Activated CD8-positive, alpha-beta T cell treated with anti-CD3 and anti-CD28 coated beads, Interleukin-2, amount 10 ng/mL, durations not matched to agents 7 days and 5 days (primary cell): ENCODE measurements at regions not wholly inside any gene's neighbourhood (a gene's known extent, or its start where the extent isn't known, plus 50 kb on each side); places are given as distances from the start of the nearest gene placed in this dataset.

Experiments used
- ATAC-seq: fragments of 150-1000 bp; cut with Tn5 transposase; one replicate; pipeline ENCODE4 v1.10.0; 2021; ENCODE audit warnings: moderate library complexity
- CTCF ChIA-PET: fragments of 350-600 bp; sonication (Branson Sonifier 250); formaldehyde crosslinking; loops from one replicate; lab custom pipeline; 2021; ENCODE audit warnings: antibody characterized with exemption; lab: Charles Lee
- POLR2A ChIA-PET: fragments of 350-600 bp; sonication (Branson Sonifier 250); formaldehyde crosslinking; loops from one replicate; lab custom pipeline; 2021; ENCODE audit warnings: antibody characterized with exemption; lab: Charles Lee
- DNase-seq: peaks from one replicate; pipeline ENCODE4 v3.0.0-alpha.2; 2020
- H3K27ac Mint-ChIP-seq: one replicate; pipeline ENCODE4 v1.8.0; 2021; ENCODE audit warnings: mild to moderate bottlenecking, mixed read lengths
- H3K27me3 Mint-ChIP-seq: one replicate; pipeline ENCODE4 v1.8.0; 2021; ENCODE audit warnings: low read depth, mixed read lengths
- H3K36me3 Mint-ChIP-seq: one replicate; pipeline ENCODE4 v1.8.0; 2021; ENCODE audit warnings: low read depth, mixed read lengths
- H3K4me1 Mint-ChIP-seq: one replicate; pipeline ENCODE4 v1.8.0; 2021; ENCODE audit warnings: low read depth, mixed read lengths
- H3K4me3 Mint-ChIP-seq: one replicate; pipeline ENCODE4 v1.8.0; 2021; ENCODE audit warnings: mild to moderate bottlenecking, mixed read lengths
- H3K9me3 Mint-ChIP-seq: one replicate; pipeline ENCODE4 v1.8.0; 2022; ENCODE audit warnings: mixed read lengths; ENCODE audit not compliant: insufficient read depth

DNA sequence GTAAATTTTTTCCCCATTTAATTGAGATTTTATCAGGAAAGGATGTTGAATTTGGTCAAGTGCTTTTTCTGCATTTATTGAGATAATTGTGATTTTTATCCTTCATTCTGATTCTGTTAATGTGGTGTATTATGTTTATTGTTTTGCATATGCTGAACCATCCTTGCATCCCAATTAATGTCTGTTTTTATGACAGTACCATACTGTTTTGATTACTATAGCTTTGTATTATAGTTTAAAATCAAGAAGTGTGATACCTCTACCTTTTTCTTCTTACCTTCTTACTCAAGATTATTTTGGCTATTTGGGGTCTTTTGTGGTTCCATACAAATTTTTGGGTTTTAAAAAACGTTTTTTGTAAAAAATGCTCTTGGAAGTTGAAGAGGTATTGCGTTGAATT is 357.2 kb downstream of the REEP3 start:
- H3K27ac Mint-ChIP-seq = no peak overlapping the region
- no peaks in the 10 kb centered on the region for H3K9me3 Mint-ChIP-seq
- H3K27me3 Mint-ChIP-seq = no peaks in the 10 kb centered on the region
- POLR2A ChIA-PET = no interaction called here
- DNase-seq (no peak), ATAC-seq (no peak)
- H3K4me3 Mint-ChIP-seq = no peak overlapping the region
- H3K4me1 Mint-ChIP-seq = no peaks in the 10 kb centered on the region
- CTCF ChIA-PET = no interaction called here
- no peaks in the 10 kb centered on the region for H3K36me3 Mint-ChIP-seq

DNA sequence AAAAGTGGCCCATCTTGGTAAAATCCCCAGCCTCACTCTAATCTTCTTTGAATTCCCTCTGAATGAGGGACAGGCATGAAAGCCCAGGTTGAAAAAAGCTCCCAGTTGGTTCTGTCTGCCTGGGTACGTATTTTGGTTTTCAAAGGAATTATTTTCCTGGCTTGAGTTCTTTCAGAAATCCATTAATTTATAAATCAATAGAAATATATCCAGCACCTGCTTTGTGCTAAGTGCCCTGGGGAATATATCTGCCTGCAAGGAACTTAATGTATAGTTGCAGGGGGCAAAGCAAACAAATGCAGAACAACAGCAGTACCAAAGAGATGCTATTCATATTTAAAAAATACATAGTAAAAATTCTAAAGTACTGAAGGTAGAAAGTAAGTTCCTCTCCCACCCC is 362.7 kb downstream of the REEP3 start:
- H3K27me3 Mint-ChIP-seq = no peaks in the 10 kb centered on the region
- no peaks in the 10 kb centered on the region for H3K36me3 Mint-ChIP-seq
- H3K9me3 Mint-ChIP-seq = no peaks in the 10 kb centered on the region
- no peak for ATAC-seq
- no peak overlapping the region for H3K4me3 Mint-ChIP-seq
- no peak for DNase-seq
- POLR2A ChIA-PET = no interaction called here
- H3K27ac Mint-ChIP-seq = no peak overlapping the region
- CTCF ChIA-PET = no interaction called here
- H3K4me1 Mint-ChIP-seq = no peaks in the 10 kb centered on the region

DNA sequence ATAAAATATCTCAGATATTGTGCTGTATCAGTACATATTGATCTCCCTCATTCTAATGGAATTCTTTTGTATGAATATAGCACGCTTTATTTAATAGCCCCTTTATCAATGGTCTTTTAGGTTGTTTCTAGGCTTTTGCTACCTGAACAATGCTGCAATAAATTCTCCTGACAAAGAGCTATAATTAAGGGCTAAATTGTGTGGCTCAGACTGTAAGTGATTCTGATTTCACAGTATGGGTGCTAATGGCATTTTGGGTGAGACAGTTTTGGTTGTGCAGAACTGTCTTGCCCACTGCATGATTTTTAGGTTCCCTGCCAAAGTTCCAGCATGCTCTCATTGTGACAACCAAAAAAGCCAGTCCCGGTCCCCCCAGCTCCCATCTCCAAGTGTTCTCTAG is 363.2 kb downstream of the REEP3 start:
- no peaks in the 10 kb centered on the region for H3K27me3 Mint-ChIP-seq
- DNase-seq (no peak), ATAC-seq (no peak)
- no peak overlapping the region for H3K4me3 Mint-ChIP-seq
- H3K36me3 Mint-ChIP-seq = no peaks in the 10 kb centered on the region
- H3K4me1 Mint-ChIP-seq = no peaks in the 10 kb centered on the region
- H3K27ac Mint-ChIP-seq = no peak overlapping the region
- no peaks in the 10 kb centered on the region for H3K9me3 Mint-ChIP-seq
- ChIA-PET POLR2A (no interaction called here), CTCF (no interaction called here)

DNA sequence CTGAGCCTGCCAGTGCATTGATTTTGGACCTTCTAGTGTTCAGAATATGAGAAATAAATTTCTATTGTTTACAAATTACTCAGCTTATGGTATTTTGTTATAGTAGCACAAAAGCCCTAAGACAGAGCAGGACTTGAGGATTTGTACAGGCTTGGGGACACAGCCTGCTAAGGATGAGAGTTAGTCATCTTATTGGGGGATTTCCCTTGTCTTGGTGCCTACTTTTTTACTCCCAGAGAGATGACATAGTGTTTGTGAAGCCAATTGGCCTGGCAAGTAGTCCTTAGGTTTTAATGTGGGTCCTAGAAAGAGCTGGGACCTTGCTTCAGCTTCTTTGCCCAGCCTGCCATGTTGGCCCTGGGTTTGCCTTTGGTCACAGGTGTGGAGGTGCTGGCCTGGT is 364.0 kb downstream of the REEP3 start:
- no peaks in the 10 kb centered on the region for H3K4me1 Mint-ChIP-seq
- H3K27ac Mint-ChIP-seq = no peak overlapping the region
- ChIA-PET POLR2A (no interaction called here), CTCF (no interaction called here)
- ATAC-seq (no peak), DNase-seq (no peak)
- H3K9me3 Mint-ChIP-seq = no peaks in the 10 kb centered on the region
- H3K36me3 Mint-ChIP-seq = no peaks in the 10 kb centered on the region
- no peak overlapping the region for H3K4me3 Mint-ChIP-seq
- H3K27me3 Mint-ChIP-seq = no peaks in the 10 kb centered on the region

GRCh38 chr10:63886281-63887022 is 365.3 kb downstream of the REEP3 start:
- Mint-ChIP-seq H3K27me3 (no peaks in the 10 kb centered on the region), H3K9me3 (no peaks in the 10 kb centered on the region), H3K27ac (no peak overlapping the region), H3K4me3 (no peak overlapping the region), H3K4me1 (no peaks in the 10 kb centered on the region), H3K36me3 (no peaks in the 10 kb centered on the region)
- no peak for ATAC-seq
- ChIA-PET CTCF (no interaction called here), POLR2A (interaction anchor here (0.6 kb wide), 1 partner anchor 511 kb away, joined by 3 read pairs; no protein-coding TSS in a partner anchor)
- DNase-seq = no peak

DNA sequence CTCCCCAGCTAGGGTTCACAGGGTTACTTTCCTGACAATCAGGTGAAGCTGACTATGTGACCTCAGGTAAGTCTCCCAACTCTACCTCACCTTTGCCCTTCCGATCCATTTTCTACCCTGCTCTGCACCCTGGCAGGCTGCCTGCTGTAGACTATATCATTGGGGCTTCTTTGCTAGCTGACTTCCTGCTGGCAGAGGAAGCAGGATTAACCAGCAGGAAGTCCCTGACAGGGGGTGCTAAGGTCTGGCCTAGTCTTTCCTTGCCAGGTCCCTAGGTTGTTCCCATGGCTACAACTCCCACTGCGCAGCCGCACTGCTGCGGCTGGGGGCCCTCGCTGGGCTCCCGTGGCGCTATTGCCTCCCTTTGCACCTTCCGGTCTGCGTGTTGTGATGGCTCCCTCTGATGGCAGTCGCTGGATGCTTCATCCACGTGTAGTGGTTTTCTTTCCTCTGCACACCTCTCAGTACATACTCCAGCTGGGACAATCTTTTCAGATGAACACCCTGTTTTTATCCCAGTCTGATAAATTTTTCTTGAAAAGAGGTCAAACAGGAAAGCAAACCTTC is 365.9 kb downstream of the REEP3 start:
- Mint-ChIP-seq H3K27me3 (no peaks in the 10 kb centered on the region), H3K4me1 (no peaks in the 10 kb centered on the region), H3K36me3 (no peaks in the 10 kb centered on the region), H3K27ac (no peak overlapping the region), H3K4me3 (no peak overlapping the region), H3K9me3 (no peaks in the 10 kb centered on the region)
- CTCF ChIA-PET = no interaction called here
- POLR2A ChIA-PET = interaction anchor here (0.6 kb wide), 2 partner anchors 163 to 512 kb away, joined by 3 read pairs; no protein-coding TSS in a partner anchor
- DNase-seq = no peak
- ATAC-seq = no peak

GRCh38 chr10:63887600-63888370 is 366.6 kb downstream of the REEP3 start:
- Mint-ChIP-seq H3K27ac (no peak overlapping the region), H3K36me3 (no peaks in the 10 kb centered on the region), H3K4me1 (no peaks in the 10 kb centered on the region), H3K27me3 (no peaks in the 10 kb centered on the region), H3K9me3 (no peaks in the 10 kb centered on the region), H3K4me3 (no peak overlapping the region)
- DNase-seq (no peak), ATAC-seq (no peak)
- CTCF ChIA-PET = no interaction called here
- POLR2A ChIA-PET = interaction anchor here (0.6 kb wide), 1 partner anchor 162 kb away, joined by 3 read pairs; no protein-coding TSS in a partner anchor

DNA sequence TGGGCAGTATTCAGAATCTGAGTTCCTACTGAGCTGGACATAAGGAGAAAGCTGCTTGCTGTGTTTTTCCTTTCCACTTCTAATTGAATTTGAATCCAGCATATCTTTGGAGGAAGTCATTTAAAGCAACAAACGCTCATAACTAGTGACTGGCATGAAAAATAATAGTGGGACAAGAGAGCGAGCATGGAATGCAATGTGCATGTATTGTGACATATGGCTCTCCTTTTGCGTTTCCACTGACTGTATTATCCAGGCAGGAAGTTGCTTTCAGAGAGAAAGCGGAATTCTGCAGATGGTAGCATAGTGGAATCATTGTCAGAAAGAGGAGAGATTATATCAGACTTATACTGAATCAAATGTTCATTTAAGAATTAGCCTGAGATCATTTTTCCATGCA is 368.6 kb downstream of the REEP3 start:
- Mint-ChIP-seq H3K9me3 (no peaks in the 10 kb centered on the region), H3K36me3 (no peaks in the 10 kb centered on the region), H3K4me3 (no peak overlapping the region), H3K4me1 (no peaks in the 10 kb centered on the region), H3K27ac (no peak overlapping the region), H3K27me3 (peaks cover 2% of the 10 kb centered on the region)
- ATAC-seq (no peak), DNase-seq (no peak)
- CTCF ChIA-PET = no interaction called here
- POLR2A ChIA-PET = no interaction called here

- peaks cover 4% of the 10 kb centered on the region for H3K27me3 Mint-ChIP-seq
- no peak overlapping the region for H3K27ac Mint-ChIP-seq
- ATAC-seq (no peak), DNase-seq (no peak)
- no peak overlapping the region for H3K4me3 Mint-ChIP-seq
- H3K4me1 Mint-ChIP-seq = no peaks in the 10 kb centered on the region
- CTCF ChIA-PET = interaction anchor here (1.3 kb wide), 1 partner anchor 80 kb away, joined by 3 read pairs; no protein-coding TSS in a partner anchor
- no peaks in the 10 kb centered on the region for H3K36me3 Mint-ChIP-seq
- POLR2A ChIA-PET = no interaction called here
- no peaks in the 10 kb centered on the region for H3K9me3 Mint-ChIP-seq
Observed at GRCh38 chr10:63896992-63897391, 375.8 kb downstream of the REEP3 start.

GRCh38 chr10:63899673-63900300 is 378.6 kb downstream of the REEP3 start:
- DNase-seq (no peak), ATAC-seq (no peak)
- H3K27me3 Mint-ChIP-seq = peaks cover 2% of the 10 kb centered on the region
- no peaks in the 10 kb centered on the region for H3K4me1 Mint-ChIP-seq
- ChIA-PET POLR2A (no interaction called here), CTCF (interaction anchor here (2.4 kb wide), 1 partner anchor 33 kb away, joined by 10 read pairs; no protein-coding TSS in a partner anchor)
- no peak overlapping the region for H3K27ac Mint-ChIP-seq
- no peaks in the 10 kb centered on the region for H3K9me3 Mint-ChIP-seq
- no peak overlapping the region for H3K4me3 Mint-ChIP-seq
- no peaks in the 10 kb centered on the region for H3K36me3 Mint-ChIP-seq

DNA sequence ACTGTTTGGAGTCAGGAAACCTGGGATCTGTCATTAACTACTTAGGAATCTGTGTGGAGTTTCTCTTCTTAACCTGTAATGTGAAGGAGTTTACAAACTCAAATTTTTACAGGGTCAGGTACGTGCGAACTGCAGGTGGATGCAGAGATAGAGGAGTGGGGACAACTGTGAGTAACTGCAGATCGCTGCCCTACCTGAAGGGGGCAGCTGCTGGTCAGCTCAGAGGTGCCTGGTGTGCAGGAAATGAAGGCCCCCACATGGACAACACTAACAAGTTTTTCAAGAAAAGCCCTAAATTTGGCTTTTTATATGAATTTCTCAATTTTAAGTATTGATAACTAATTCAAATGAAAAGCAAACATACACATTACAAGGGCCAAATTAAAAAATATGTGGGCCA is 380.0 kb downstream of the REEP3 start:
- ChIA-PET CTCF (interaction anchor here (2.4 kb wide), 1 partner anchor 35 kb away, joined by 10 read pairs; no protein-coding TSS in a partner anchor), POLR2A (no interaction called here)
- Mint-ChIP-seq H3K27ac (no peak overlapping the region), H3K36me3 (no peaks in the 10 kb centered on the region), H3K4me1 (no peaks in the 10 kb centered on the region), H3K27me3 (peaks cover 2% of the 10 kb centered on the region), H3K4me3 (no peak overlapping the region), H3K9me3 (no peaks in the 10 kb centered on the region)
- no peak for DNase-seq
- ATAC-seq = no peak
